Esophagus squamous epithelium (tissue), 4 donors: ENCODE measurements at regions not wholly inside any gene's neighbourhood (a gene's known extent, or its start where the extent isn't known, plus 50 kb on each side); places are given as distances from the start of the nearest gene placed in this dataset.

Experiments
- CTCF ChIP-seq, 6 experiments: fragments of 450-650 bp in 4 of 6; fragments of 200-600 bp in 2 of 6; sonication (generic) in 2 of 6; IDR thresholded peaks; one replicate each; pipeline ENCODE4 v1.5.1; 2016 to 2019; ENCODE audit warnings: antibody characterized with exemption in 6 of 6, mild to moderate bottlenecking in 4 of 6, moderate library complexity in 4 of 6
- POLR2A ChIP-seq, 4 donors: fragments of 450-650 bp; IDR thresholded peaks; one replicate each; pipeline ENCODE4 v1.6.1; 2017; ENCODE audit warnings: antibody characterized with exemption in 4 of 4, mild to moderate bottlenecking in 4 of 4, moderate library complexity in 3 of 4

GRCh38 chr21:24093032-24093431, 1514.2 kb downstream of the MRPL39 start:
- no peak for TF ChIP-seq POLR2A (IDR thresholded peaks at IDR 0.05)
- no peak for TF ChIP-seq CTCF (IDR thresholded peaks at IDR 0.05)
